ENCODE measurements at regions not wholly inside any gene's neighbourhood (a gene's known extent, or its start where the extent isn't known, plus 50 kb on each side); places are given as distances from the start of the nearest gene placed in this dataset.

GRCh38 chr11:28684011-28684586 is 575.9 kb downstream of the METTL15 start:
- Mint-ChIP-seq H3K27ac (no peak overlapping the region), H3K36me3 (no peaks in the 10 kb centered on the region), H3K27me3 (no peaks in the 10 kb centered on the region), H3K9me3 (peaks cover 5% of the 10 kb centered on the region), H3K4me3 (no peak overlapping the region), H3K4me1 (no peaks in the 10 kb centered on the region)

- H3K4me1 Mint-ChIP-seq: no peaks in the 10 kb centered on the region
These were observed 571.7 kb downstream of the METTL15 start for GRCh38 chr11:28679795-28680468.

GRCh38 chr11:28677721-28678120 is 569.5 kb downstream of the METTL15 start:
- no peak overlapping the region for H3K27ac Mint-ChIP-seq
- H3K36me3 Mint-ChIP-seq: no peaks in the 10 kb centered on the region
- H3K27me3 Mint-ChIP-seq: no peaks in the 10 kb centered on the region
- peaks cover 5% of the 10 kb centered on the region for H3K9me3 Mint-ChIP-seq
- no peaks in the 10 kb centered on the region for H3K4me1 Mint-ChIP-seq
- H3K4me3 Mint-ChIP-seq: no peak overlapping the region

More at GRCh38 chr11:28679795-28680468, 571.7 kb downstream of the METTL15 start:
- H3K27me3 Mint-ChIP-seq: no peaks in the 10 kb centered on the region
- no peak overlapping the region for H3K4me3 Mint-ChIP-seq
- H3K27ac Mint-ChIP-seq: no peak overlapping the region
- H3K36me3 Mint-ChIP-seq: no peaks in the 10 kb centered on the region
- peaks cover 5% of the 10 kb centered on the region for H3K9me3 Mint-ChIP-seq

- Mint-ChIP-seq H3K27me3 (no peaks in the 10 kb centered on the region), H3K4me3 (no peak overlapping the region), H3K9me3 (peaks cover 3% of the 10 kb centered on the region), H3K27ac (no peak overlapping the region), H3K4me1 (no peaks in the 10 kb centered on the region), H3K36me3 (no peaks in the 10 kb centered on the region)
These were observed 567.0 kb downstream of the METTL15 start for GRCh38 chr11:28675183-28675582.

- Mint-ChIP-seq H3K9me3 (no peaks in the 10 kb centered on the region), H3K36me3 (no peaks in the 10 kb centered on the region), H3K4me3 (no peak overlapping the region), H3K27ac (no peak overlapping the region), H3K27me3 (no peaks in the 10 kb centered on the region), H3K4me1 (no peaks in the 10 kb centered on the region)
These were observed 566.4 kb downstream of the METTL15 start for GRCh38 chr11:28674433-28675103.

- Mint-ChIP-seq H3K27me3 (no peaks in the 10 kb centered on the region), H3K4me3 (no peak overlapping the region), H3K36me3 (no peaks in the 10 kb centered on the region), H3K9me3 (no peaks in the 10 kb centered on the region), H3K27ac (no peak overlapping the region), H3K4me1 (no peaks in the 10 kb centered on the region)
These were observed 565.7 kb downstream of the METTL15 start for GRCh38 chr11:28673691-28674432.

GRCh38 chr11:28671274-28671673 is 563.1 kb downstream of the METTL15 start:
- no peaks in the 10 kb centered on the region for H3K36me3 Mint-ChIP-seq
- no peak overlapping the region for H3K27ac Mint-ChIP-seq
- no peaks in the 10 kb centered on the region for H3K4me1 Mint-ChIP-seq
- no peaks in the 10 kb centered on the region for H3K9me3 Mint-ChIP-seq
- H3K27me3 Mint-ChIP-seq: no peaks in the 10 kb centered on the region
- H3K4me3 Mint-ChIP-seq: no peak overlapping the region

- Mint-ChIP-seq H3K4me1 (no peaks in the 10 kb centered on the region), H3K27me3 (no peaks in the 10 kb centered on the region), H3K9me3 (no peaks in the 10 kb centered on the region), H3K4me3 (no peak overlapping the region), H3K27ac (no peak overlapping the region), H3K36me3 (no peaks in the 10 kb centered on the region)
These were observed 558.4 kb downstream of the METTL15 start for GRCh38 chr11:28666632-28667031.

GRCh38 chr11:28659716-28660348 is 551.6 kb downstream of the METTL15 start:
- no peak overlapping the region for H3K27ac Mint-ChIP-seq
- H3K9me3 Mint-ChIP-seq: peaks cover 4% of the 10 kb centered on the region
- H3K36me3 Mint-ChIP-seq: no peaks in the 10 kb centered on the region
- no peaks in the 10 kb centered on the region for H3K4me1 Mint-ChIP-seq
- no peaks in the 10 kb centered on the region for H3K27me3 Mint-ChIP-seq
- no peak overlapping the region for H3K4me3 Mint-ChIP-seq

GRCh38 chr11:28657378-28658030 is 549.3 kb downstream of the METTL15 start:
- H3K4me1 Mint-ChIP-seq: no peaks in the 10 kb centered on the region
- no peaks in the 10 kb centered on the region for H3K36me3 Mint-ChIP-seq
- H3K27ac Mint-ChIP-seq: no peak overlapping the region
- peaks cover 10% of the 10 kb centered on the region for H3K9me3 Mint-ChIP-seq
- no peaks in the 10 kb centered on the region for H3K27me3 Mint-ChIP-seq
- no peak overlapping the region for H3K4me3 Mint-ChIP-seq

- no peaks in the 10 kb centered on the region for H3K27me3 Mint-ChIP-seq
- H3K9me3 Mint-ChIP-seq: peaks cover 18% of the 10 kb centered on the region
- H3K4me1 Mint-ChIP-seq: no peaks in the 10 kb centered on the region
- H3K4me3 Mint-ChIP-seq: no peak overlapping the region
- no peaks in the 10 kb centered on the region for H3K36me3 Mint-ChIP-seq
- H3K27ac Mint-ChIP-seq: no peak overlapping the region
These were observed 546.0 kb downstream of the METTL15 start for GRCh38 chr11:28654191-28654590.

GRCh38 chr11:28649922-28650321 is 541.7 kb downstream of the METTL15 start:
- no peak overlapping the region for H3K27ac Mint-ChIP-seq
- no peak overlapping the region for H3K4me3 Mint-ChIP-seq
- no peaks in the 10 kb centered on the region for H3K36me3 Mint-ChIP-seq
- H3K27me3 Mint-ChIP-seq: no peaks in the 10 kb centered on the region
- peaks cover 14% of the 10 kb centered on the region for H3K9me3 Mint-ChIP-seq
- H3K4me1 Mint-ChIP-seq: no peaks in the 10 kb centered on the region

- H3K4me1 Mint-ChIP-seq: no peaks in the 10 kb centered on the region
- no peaks in the 10 kb centered on the region for H3K9me3 Mint-ChIP-seq
- H3K27ac Mint-ChIP-seq: no peak overlapping the region
- no peaks in the 10 kb centered on the region for H3K27me3 Mint-ChIP-seq
- H3K4me3 Mint-ChIP-seq: no peak overlapping the region
- H3K36me3 Mint-ChIP-seq: no peaks in the 10 kb centered on the region
These were observed 528.4 kb downstream of the METTL15 start for GRCh38 chr11:28636566-28636965.

- H3K36me3 Mint-ChIP-seq: no peaks in the 10 kb centered on the region
- no peaks in the 10 kb centered on the region for H3K9me3 Mint-ChIP-seq
- H3K27ac Mint-ChIP-seq: no peak overlapping the region
- no peak overlapping the region for H3K4me3 Mint-ChIP-seq
- no peaks in the 10 kb centered on the region for H3K4me1 Mint-ChIP-seq
- no peaks in the 10 kb centered on the region for H3K27me3 Mint-ChIP-seq
These were observed 527.8 kb downstream of the METTL15 start for GRCh38 chr11:28636033-28636432.

GRCh38 chr11:28632338-28632737 is 524.1 kb downstream of the METTL15 start:
- Mint-ChIP-seq H3K9me3 (no peaks in the 10 kb centered on the region), H3K4me3 (no peak overlapping the region), H3K27ac (no peak overlapping the region), H3K4me1 (no peaks in the 10 kb centered on the region), H3K27me3 (no peaks in the 10 kb centered on the region), H3K36me3 (no peaks in the 10 kb centered on the region)

Data from activated naive CD4-positive, alpha-beta T cell treated with anti-CD3 and anti-CD28 coated beads, Interleukin-2, amount 50 U/mL, for 24 hours (primary cell).